GM23248 (cell line): ENCODE measurements at regions not wholly inside any gene's neighbourhood (a gene's known extent, or its start where the extent isn't known, plus 50 kb on each side); places are given as distances from the start of the nearest gene placed in this dataset.
"Not testable (repeated sequence)": the region's sequence is repeated elsewhere in the genome, so short reads cannot be mapped to it uniquely, and the experiment has no call there.

Source experiments
- EZH2 ChIP-seq: fragments of 200-600 bp; sonication (generic); IDR thresholded peaks from 2 replicates; pipeline ENCODE4 v1.6.1; 2018; ENCODE audit warnings: antibody characterized with exemption, mild to moderate bottlenecking; ENCODE audit not compliant: insufficient read depth, poor library complexity, severe bottlenecking
- EZH2phosphoT487 ChIP-seq: fragments of 200-600 bp; sonication (generic); IDR thresholded peaks from 2 replicates; pipeline ENCODE4 v1.6.1; 2018; ENCODE audit warnings: antibody characterized with exemption, moderate library complexity, mild to moderate bottlenecking, low read depth; ENCODE audit not compliant: insufficient read depth

- TF ChIP-seq EZH2, EZH2phosphoT487: not testable (repeated sequence)
Observed at GRCh38 chr1:229021034-229021433, 249.9 kb upstream of the RAB4A start.
